ENCODE measurements at regions not wholly inside any gene's neighbourhood (a gene's known extent, or its start where the extent isn't known, plus 50 kb on each side); places are given as distances from the start of the nearest gene placed in this dataset.

- no peak for TF ChIP-seq CTCF (IDR thresholded peaks at IDR 0.05)
- no peak for TF ChIP-seq POLR2A (IDR thresholded peaks at IDR 0.05)
Measured at GRCh38 chr22:48939441-48940265, 888.0 kb downstream of the BRD1 start.

Measured in heart left ventricle (tissue), 13 donors.